Loucy (cell line): ENCODE measurements at regions not wholly inside any gene's neighbourhood (a gene's known extent, or its start where the extent isn't known, plus 50 kb on each side); places are given as distances from the start of the nearest gene placed in this dataset.

Source experiments
- H2AFZ ChIP-seq: fragments of 200-600 bp; sonication (generic); 2 replicates; pipeline ENCODE4 v1.6.0; 2016; ENCODE audit warnings: antibody characterized with exemption, mild to moderate bottlenecking, low read length, moderate library complexity
- H3F3A ChIP-seq: fragments of 200-600 bp; 2 replicates; pipeline ENCODE4 v1.6.0; 2016; ENCODE audit warnings: antibody characterized with exemption, low read depth, mild to moderate bottlenecking
- H3K27me3 ChIP-seq: fragments of 200-600 bp; sonication (generic); 2 replicates; pipeline ENCODE4 v1.6.1; 2014; ENCODE audit warnings: low read length, mild to moderate bottlenecking; ENCODE audit not compliant: insufficient read depth, poor library complexity, severe bottlenecking
- H3K36me3 ChIP-seq: fragments of 200-600 bp; sonication (generic); 2 replicates; pipeline ENCODE4 v1.6.1; 2016; ENCODE audit warnings: low read length; ENCODE audit not compliant: insufficient read depth
- H3K4me1 ChIP-seq: fragments of 200-600 bp; sonication (generic); 2 replicates; pipeline ENCODE4 v1.5.1; 2014; ENCODE audit warnings: low read length, mild to moderate bottlenecking; ENCODE audit not compliant: insufficient read depth, poor library complexity, severe bottlenecking
- H3K4me2 ChIP-seq: fragments of 200-600 bp; sonication (generic); 2 replicates; pipeline ENCODE4 v1.6.0; 2014; ENCODE audit warnings: antibody characterized with exemption, low read length, low read depth, mild to moderate bottlenecking; ENCODE audit not compliant: poor library complexity, severe bottlenecking
- H3K4me3 ChIP-seq: fragments of 200-600 bp; sonication (generic); 2 replicates; pipeline ENCODE4 v1.5.1; 2014; ENCODE audit warnings: low read length, mild to moderate bottlenecking, mixed read lengths; ENCODE audit not compliant: poor library complexity, severe bottlenecking
- H3K79me2 ChIP-seq: fragments of 200-600 bp; sonication (generic); 2 replicates; pipeline ENCODE4 v1.6.1; 2014; ENCODE audit warnings: low read length; ENCODE audit not compliant: insufficient read depth
- H3K9ac ChIP-seq: fragments of 200-600 bp; sonication (generic); 2 replicates; pipeline ENCODE4 v1.6.0; 2014; ENCODE audit warnings: mild to moderate bottlenecking, low read depth, low read length, moderate library complexity; ENCODE audit not compliant: poor library complexity, severe bottlenecking
- H3K9me2 ChIP-seq: fragments of 200-600 bp; sonication (generic); replicated peaks from 2 replicates; pipeline ENCODE4 v1.6.1; 2016; ENCODE audit warnings: low read depth, low read length, mixed read lengths
- H3K9me3 ChIP-seq: fragments of 200-600 bp; sonication (generic); 2 replicates; pipeline ENCODE4 v1.6.1; 2014; ENCODE audit warnings: mild to moderate bottlenecking, antibody characterized with exemption, low read length, low read depth; ENCODE audit not compliant: insufficient read depth
- H4K20me1 ChIP-seq: fragments of 200-600 bp; sonication (generic); 2 replicates; pipeline ENCODE4 v1.6.0; 2014; ENCODE audit warnings: antibody characterized with exemption, low read length, mild to moderate bottlenecking; ENCODE audit not compliant: insufficient read depth, poor library complexity, severe bottlenecking
- EZH2phosphoT487 ChIP-seq: fragments of 200-600 bp; IDR thresholded peaks from 2 replicates; pipeline ENCODE4 v1.6.1; 2018; ENCODE audit warnings: antibody characterized with exemption, mild to moderate bottlenecking, moderate library complexity, borderline replicate concordance
- TF ChIP-seq, protein P1 (sequence below): fragments of 200-600 bp; sonication (generic); conservative IDR thresholded peaks from 2 replicates; pipeline ENCODE4 v1.5.1; 2014; ENCODE audit warnings: mild to moderate bottlenecking, antibody characterized with exemption, low read length

DNA sequence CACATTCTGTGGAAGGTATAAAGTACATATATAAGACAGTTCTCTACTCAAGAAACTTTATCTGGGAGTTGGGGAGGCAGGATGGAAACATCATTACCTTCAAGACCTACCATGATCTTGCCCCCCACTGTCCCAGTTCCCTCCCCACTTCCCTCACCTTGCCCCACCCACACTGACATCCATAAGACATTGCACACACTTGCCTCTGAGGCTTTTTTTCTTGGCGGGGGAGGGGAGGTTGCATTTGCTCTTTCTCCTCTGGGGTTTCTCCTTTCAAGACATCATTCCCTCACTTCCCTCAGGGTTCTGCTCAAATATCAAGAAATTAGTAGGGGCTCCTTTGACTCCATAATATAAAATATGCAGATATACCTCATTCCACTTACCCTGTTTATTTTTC is 276.0 kb downstream of the ARL4A start:
- TF ChIP-seq EZH2phosphoT487 = no peak
- TF ChIP-seq, protein P1, sequence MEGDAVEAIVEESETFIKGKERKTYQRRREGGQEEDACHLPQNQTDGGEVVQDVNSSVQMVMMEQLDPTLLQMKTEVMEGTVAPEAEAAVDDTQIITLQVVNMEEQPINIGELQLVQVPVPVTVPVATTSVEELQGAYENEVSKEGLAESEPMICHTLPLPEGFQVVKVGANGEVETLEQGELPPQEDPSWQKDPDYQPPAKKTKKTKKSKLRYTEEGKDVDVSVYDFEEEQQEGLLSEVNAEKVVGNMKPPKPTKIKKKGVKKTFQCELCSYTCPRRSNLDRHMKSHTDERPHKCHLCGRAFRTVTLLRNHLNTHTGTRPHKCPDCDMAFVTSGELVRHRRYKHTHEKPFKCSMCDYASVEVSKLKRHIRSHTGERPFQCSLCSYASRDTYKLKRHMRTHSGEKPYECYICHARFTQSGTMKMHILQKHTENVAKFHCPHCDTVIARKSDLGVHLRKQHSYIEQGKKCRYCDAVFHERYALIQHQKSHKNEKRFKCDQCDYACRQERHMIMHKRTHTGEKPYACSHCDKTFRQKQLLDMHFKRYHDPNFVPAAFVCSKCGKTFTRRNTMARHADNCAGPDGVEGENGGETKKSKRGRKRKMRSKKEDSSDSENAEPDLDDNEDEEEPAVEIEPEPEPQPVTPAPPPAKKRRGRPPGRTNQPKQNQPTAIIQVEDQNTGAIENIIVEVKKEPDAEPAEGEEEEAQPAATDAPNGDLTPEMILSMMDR = no peak
- H3K4me2 ChIP-seq = no peak overlapping the region
- H3K27me3 ChIP-seq = no peaks in the 10 kb centered on the region
- H4K20me1 ChIP-seq = no peaks in the 10 kb centered on the region
- no peak overlapping the region for H3K9ac ChIP-seq
- H3K4me3 ChIP-seq = no peak overlapping the region
- H3K9me3 ChIP-seq = no peaks in the 10 kb centered on the region
- no peak overlapping the region for H2AFZ ChIP-seq
- no peaks in the 10 kb centered on the region for H3K9me2 ChIP-seq
- no peaks in the 10 kb centered on the region for H3K4me1 ChIP-seq
- no peaks in the 10 kb centered on the region for H3K79me2 ChIP-seq
- H3K36me3 ChIP-seq = no peaks in the 10 kb centered on the region
- H3F3A ChIP-seq = no peaks in the 10 kb centered on the region

DNA sequence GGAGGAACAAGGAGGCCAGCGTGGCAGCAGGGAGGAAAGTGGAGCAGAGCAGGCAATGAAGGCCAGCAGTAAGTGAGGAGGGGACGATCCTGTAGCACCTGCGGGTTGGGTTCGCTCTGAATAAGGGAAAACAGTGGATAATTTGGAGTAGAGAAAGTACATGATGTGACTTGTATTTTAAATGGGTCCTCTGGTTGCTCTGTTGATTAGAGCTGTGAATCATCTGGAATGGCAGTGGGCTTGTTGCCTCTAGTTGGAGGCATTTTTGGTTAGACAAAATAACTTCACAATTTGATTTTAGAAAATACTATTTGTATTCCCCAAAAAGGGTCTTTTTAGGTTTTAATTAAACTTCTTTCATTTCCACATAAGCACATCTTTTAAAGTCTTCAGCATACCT is 277.4 kb downstream of the ARL4A start:
- Histone ChIP-seq H3K4me1 (no peaks in the 10 kb centered on the region), H3K9me2 (no peaks in the 10 kb centered on the region), H4K20me1 (no peaks in the 10 kb centered on the region), H2AFZ (no peak overlapping the region), H3K9ac (no peak overlapping the region), H3K4me2 (no peak overlapping the region), H3K36me3 (no peaks in the 10 kb centered on the region), H3K79me2 (no peaks in the 10 kb centered on the region), H3K9me3 (no peaks in the 10 kb centered on the region), H3F3A (no peaks in the 10 kb centered on the region), H3K4me3 (no peak overlapping the region), H3K27me3 (no peaks in the 10 kb centered on the region)
- TF ChIP-seq, protein P1 = no peak
- TF ChIP-seq EZH2phosphoT487 = no peak

DNA sequence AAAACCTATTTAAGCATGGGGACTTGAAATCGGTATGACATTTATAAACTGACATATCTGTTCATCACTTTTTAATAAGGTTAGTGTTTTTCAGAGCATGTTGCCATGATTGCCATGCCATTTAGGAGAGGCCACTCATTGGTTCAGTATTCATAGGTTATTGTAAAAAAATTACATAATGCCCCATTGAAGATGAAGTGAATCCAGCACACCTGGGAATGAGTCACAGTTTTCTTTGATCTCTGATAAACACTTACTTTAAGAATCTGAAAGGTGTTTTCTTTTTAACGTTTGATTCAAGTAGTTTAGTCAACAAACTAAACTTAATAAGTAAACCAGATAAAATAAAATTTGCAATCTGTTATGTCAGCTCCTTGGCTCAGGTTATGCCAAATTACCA is 278.3 kb downstream of the ARL4A start:
- H3F3A ChIP-seq = no peaks in the 10 kb centered on the region

More for the DNA sequence above, 278.3 kb downstream of the ARL4A start:
- no peak overlapping the region for H3K4me3 ChIP-seq
- no peak overlapping the region for H3K4me2 ChIP-seq
- no peaks in the 10 kb centered on the region for H3K4me1 ChIP-seq
- H4K20me1 ChIP-seq = no peaks in the 10 kb centered on the region
- no peaks in the 10 kb centered on the region for H3K27me3 ChIP-seq
- no peak overlapping the region for H2AFZ ChIP-seq
- no peaks in the 10 kb centered on the region for H3K36me3 ChIP-seq
- no peaks in the 10 kb centered on the region for H3K79me2 ChIP-seq
- no peaks in the 10 kb centered on the region for H3K9me3 ChIP-seq
- no peak overlapping the region for H3K9ac ChIP-seq
- no peaks in the 10 kb centered on the region for H3K9me2 ChIP-seq
- TF ChIP-seq, protein P1 = no peak
- TF ChIP-seq EZH2phosphoT487 = no peak
